IMR-90 (cell line): ENCODE measurements at regions not wholly inside any gene's neighbourhood (a gene's known extent, or its start where the extent isn't known, plus 50 kb on each side); places are given as distances from the start of the nearest gene placed in this dataset.

Source experiments
- RAD21 ChIP-seq: IDR thresholded peaks from 2 replicates; pipeline ENCODE4 v1.6.1; 2012; ENCODE audit warnings: low read length, improper control_type of control experiment
- TF ChIP-seq, protein P1 (sequence below): conservative IDR thresholded peaks from 2 replicates; pipeline ENCODE4 v1.5.1; 2012; ENCODE audit warnings: mild to moderate bottlenecking, low read depth, low read length, improper control_type of control experiment

DNA sequence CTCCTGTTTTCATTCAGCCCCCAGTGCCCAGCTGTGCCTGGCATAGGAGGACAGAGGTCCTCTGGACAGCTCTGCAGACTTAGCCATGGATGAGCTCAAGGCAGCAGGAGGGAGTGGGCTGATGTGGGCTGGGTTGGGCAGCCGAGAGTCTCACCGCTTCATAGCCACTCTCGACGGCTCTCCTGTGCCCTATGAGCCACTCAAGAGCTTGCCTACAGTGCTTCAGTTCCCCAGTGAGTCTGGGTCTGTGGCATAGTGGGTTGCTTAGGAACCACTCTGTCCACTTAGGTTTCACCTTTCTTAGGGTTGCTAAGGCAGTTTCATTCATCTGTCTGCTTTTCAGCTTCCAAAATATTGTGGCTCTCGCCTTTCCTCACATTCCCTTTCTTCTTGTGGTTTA is 296.8 kb downstream of the ICE1 start:
- TF ChIP-seq RAD21 = no peak
- TF ChIP-seq, protein P1, sequence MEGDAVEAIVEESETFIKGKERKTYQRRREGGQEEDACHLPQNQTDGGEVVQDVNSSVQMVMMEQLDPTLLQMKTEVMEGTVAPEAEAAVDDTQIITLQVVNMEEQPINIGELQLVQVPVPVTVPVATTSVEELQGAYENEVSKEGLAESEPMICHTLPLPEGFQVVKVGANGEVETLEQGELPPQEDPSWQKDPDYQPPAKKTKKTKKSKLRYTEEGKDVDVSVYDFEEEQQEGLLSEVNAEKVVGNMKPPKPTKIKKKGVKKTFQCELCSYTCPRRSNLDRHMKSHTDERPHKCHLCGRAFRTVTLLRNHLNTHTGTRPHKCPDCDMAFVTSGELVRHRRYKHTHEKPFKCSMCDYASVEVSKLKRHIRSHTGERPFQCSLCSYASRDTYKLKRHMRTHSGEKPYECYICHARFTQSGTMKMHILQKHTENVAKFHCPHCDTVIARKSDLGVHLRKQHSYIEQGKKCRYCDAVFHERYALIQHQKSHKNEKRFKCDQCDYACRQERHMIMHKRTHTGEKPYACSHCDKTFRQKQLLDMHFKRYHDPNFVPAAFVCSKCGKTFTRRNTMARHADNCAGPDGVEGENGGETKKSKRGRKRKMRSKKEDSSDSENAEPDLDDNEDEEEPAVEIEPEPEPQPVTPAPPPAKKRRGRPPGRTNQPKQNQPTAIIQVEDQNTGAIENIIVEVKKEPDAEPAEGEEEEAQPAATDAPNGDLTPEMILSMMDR = no peak
